Adrenal gland (tissue), 5 donors: ENCODE measurements at regions not wholly inside any gene's neighbourhood (a gene's known extent, or its start where the extent isn't known, plus 50 kb on each side); places are given as distances from the start of the nearest gene placed in this dataset.

Source experiments
- POLR2A ChIP-seq, 2 donors: fragments of 450-650 bp; IDR thresholded peaks; one replicate each; pipeline ENCODE4 v1.6.1; 2017; ENCODE audit warnings: antibody characterized with exemption in 2 of 2, mild to moderate bottlenecking in 2 of 2, moderate library complexity in 1 of 2
- TF ChIP-seq, protein P1 (sequence below), 6 experiments: fragments of 450-650 bp in 4 of 6; fragments of 200-600 bp in 2 of 6; sonication (generic) in 1 of 6; IDR thresholded peaks; 1 replicate in 5 of 6; 2 replicates in 1 of 6; pipeline versions ENCODE4 v1.5.1 to v1.8.0; 2016 to 2021; ENCODE audit warnings: antibody characterized with exemption in 6 of 6, mild to moderate bottlenecking in 2 of 6, moderate library complexity in 1 of 6
- donor health status: DM: no; HTN: no; CAD: no.

DNA sequence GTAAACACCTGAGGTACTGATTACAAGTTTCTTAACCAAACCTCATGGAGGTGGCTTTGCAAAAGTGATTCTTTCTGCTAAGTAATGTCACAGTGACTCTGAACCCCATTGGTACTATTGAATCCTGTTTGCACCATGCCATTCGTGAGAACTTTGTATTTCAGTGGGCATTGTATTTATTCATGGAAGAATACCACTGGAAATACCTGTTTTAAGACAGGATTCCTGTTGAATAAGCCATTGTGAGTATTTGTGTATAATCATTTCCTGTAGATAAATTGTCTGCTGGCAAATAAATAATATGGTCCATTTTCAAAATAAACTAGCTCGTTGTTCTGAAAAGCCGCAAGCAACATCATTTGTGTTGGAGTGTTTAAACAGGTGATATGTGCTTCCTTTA is 136.4 kb upstream of the GUCY1A1 start:
- TF ChIP-seq, protein P1, sequence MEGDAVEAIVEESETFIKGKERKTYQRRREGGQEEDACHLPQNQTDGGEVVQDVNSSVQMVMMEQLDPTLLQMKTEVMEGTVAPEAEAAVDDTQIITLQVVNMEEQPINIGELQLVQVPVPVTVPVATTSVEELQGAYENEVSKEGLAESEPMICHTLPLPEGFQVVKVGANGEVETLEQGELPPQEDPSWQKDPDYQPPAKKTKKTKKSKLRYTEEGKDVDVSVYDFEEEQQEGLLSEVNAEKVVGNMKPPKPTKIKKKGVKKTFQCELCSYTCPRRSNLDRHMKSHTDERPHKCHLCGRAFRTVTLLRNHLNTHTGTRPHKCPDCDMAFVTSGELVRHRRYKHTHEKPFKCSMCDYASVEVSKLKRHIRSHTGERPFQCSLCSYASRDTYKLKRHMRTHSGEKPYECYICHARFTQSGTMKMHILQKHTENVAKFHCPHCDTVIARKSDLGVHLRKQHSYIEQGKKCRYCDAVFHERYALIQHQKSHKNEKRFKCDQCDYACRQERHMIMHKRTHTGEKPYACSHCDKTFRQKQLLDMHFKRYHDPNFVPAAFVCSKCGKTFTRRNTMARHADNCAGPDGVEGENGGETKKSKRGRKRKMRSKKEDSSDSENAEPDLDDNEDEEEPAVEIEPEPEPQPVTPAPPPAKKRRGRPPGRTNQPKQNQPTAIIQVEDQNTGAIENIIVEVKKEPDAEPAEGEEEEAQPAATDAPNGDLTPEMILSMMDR (IDR thresholded peaks at IDR 0.05), result no peak
- no peak for TF ChIP-seq POLR2A (IDR thresholded peaks at IDR 0.05)
